ENCODE measurements at regions not wholly inside any gene's neighbourhood (a gene's known extent, or its start where the extent isn't known, plus 50 kb on each side); places are given as distances from the start of the nearest gene placed in this dataset.
A peak's percentile ranks its signal among the peaks of the same experiment; 100 is the strongest.
"Not testable (repeated sequence)": the region's sequence is repeated elsewhere in the genome, so short reads cannot be mapped to it uniquely, and the experiment has no call there.

DNA sequence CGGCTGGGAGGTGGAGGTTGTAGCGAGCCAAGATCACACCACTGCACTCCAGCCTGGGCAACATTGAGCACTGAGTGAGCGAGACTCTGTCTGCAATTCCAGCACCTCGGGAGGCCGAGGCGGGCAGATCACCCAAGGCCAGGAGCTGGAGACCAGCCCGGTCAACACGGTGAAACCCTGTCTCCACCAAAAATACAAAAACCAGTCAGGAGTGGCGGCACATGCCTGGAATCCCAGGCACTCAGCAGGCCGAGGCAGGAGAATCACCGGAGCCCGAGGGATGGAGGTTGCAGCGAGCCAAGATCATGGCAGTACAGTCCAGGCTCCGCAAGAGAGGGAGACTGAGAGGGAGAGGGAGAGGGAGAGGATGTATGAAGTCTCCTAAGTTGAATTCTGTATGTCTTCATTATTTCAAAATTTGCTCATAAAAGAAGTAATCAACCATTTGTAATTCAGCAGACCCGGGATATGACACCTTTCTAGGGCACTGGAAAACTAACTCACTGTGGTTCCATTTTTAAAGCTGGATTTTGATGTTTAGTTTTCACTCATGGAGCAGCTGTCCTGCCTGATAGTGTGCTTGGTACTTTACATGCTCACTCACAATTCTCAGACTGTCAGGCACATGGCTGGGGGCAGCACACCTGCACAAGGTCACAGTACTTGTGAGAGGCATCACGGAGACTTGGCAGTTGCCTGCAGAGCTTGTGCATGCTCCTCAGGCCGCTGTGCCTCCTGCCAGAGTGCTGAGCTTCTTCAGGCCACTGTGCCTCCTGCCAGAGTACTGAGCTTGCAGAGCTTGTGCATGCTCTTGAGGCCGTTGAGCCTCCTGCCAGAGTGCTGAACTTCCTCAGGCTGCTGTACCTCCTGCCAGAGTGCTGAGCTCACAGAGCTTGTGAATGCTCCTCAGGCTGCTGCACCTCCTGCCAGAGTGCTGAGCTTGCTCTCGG, 106.2 kb downstream of the ERMARD start:
- DNase-seq, result no peak

- DNase-seq, result not testable (repeated sequence)
These were observed 105.3 kb downstream of the ERMARD start for GRCh38 chr6:169856442-169857342.

GRCh38 chr6:169854813-169855212, 103.4 kb downstream of the ERMARD start:
- no peak for DNase-seq

DNA sequence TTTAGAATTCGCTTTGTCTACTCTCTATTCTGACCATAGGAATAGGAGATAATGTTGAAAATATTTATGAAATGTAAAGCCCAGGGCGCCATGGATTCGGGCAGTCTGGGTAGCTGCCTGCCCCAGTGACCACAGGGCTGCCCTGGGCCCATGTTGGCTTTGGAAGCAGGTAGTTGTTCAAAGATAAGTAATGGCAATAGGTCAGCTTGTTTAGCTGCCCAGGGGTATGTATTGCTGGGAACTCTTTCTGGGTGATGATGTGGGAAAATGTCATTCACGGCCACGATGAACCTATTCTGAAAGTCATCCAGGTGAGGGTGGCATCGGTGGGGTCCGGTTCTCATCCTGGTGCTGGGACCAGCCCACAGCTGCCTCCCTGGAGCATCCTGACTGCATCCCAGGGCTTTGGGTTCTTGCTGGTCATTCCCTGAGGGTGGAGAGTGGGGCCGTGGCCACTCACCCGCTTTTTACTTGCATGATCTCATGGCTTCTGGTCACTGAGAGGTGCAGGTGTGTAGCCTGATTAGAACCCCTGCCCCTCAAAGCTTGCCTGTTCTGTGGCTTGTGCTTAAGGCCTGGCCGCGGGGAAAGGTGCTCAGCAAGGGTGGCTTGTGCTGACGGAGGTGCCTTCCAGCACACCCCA, 102.8 kb downstream of the ERMARD start:
- no peak for DNase-seq

GRCh38 chr6:169853196-169854082, 102.0 kb downstream of the ERMARD start:
- peak in 7 of 56 donors; percentile 13 to 37 (median 27) for DNase-seq

DNA sequence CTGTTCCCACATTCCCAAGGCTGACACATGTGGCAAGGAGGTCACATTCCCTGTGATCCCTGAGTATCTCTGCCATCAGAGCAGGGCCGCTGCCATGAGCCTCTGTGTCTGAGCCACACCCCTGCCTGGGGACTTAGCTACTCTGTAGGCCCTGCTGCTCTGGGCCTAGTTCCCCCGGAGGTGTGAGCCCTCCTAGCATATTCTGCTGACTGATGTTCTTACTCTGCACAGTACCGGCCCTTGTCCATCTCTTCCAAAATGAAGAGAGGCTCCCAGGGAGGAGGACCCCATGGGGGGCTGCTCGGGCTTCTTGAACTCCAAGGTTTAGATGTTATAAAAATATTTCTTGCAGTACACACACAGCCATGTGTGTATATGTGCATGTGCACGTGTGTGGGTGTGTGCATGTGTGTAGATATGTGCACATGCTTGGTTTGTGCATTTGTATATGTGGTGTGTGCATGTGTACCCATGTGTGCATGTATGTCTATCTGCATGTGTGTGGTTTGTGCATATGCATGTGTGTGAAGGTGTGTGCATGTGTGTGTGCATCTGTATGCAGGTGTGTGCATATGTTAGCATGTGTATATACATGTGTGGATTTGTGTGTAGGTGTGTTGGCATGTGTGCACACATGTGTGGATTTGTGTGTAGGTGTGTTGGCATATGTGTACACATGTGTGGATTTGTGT, 101.2 kb downstream of the ERMARD start:
- DNase-seq, result no peak

- DNase-seq, result no peak
These were observed 100.5 kb downstream of the ERMARD start for GRCh38 chr6:169851641-169852503.

- DNase-seq, result no peak
These were observed 99.3 kb downstream of the ERMARD start for GRCh38 chr6:169850746-169851145.

DNA sequence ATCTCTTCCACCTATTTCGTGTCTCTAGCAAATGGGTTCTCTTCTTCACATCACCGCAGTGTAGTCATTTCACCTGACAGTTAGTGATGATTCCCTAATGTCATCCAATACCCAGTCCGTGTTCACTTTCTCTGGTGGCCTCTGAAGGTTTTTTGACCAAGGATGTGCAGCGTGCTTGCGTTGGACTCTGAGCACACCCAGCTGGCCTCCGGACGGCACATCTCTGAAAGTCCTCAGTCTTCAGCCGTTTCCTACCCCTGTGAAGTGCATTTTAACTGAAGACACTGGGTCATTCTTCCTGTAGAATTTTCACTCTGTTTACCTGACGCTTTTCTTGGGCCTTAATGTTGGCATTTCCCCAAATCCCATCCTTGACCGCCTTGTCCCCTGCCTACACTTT, 98.7 kb downstream of the ERMARD start:
- DNase-seq, result no peak

DNA sequence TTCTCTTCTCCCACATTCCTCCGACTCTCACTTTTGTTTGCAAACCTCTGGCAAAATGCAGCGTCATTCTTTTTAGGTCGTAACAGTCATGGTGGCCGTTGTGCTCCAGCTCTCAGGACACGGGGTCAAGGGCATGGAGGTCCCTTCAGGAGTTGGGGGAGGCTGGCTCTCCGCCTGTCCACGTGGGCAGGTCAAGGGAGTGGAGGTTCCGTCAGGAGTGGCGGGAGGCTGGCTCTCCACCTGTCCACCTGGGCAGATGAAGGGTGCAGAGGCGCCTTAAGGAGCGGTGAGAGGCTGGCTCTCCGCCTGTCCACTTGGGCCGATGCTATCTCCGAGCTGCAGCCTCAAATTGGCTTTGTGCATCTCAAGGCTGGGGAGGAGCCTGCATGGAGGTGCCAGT, 98.0 kb downstream of the ERMARD start:
- no peak for DNase-seq

GRCh38 chr6:169848946-169849345, 97.5 kb downstream of the ERMARD start:
- DNase-seq, result no peak

DNA sequence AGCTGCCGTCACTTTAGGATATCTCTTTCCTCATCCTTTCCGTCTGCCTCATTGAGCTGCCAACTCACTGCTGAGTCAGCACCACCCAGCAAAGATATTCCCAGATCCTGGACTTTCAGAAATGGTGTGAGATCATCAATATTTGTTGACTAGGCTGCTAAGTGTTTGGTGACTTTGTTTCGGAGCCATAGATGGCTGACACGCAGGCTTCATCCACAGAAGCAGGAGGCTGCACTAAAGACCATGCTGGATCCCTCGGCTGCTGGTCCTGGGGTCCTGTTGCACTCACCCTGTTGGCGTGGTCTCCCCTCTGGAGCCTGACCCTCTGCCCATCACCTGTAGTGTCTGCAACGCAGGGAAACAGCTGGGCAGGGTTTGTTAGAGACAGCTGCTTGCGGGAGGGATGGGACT, 96.5 kb downstream of the ERMARD start:
- DNase-seq, result no peak

DNA sequence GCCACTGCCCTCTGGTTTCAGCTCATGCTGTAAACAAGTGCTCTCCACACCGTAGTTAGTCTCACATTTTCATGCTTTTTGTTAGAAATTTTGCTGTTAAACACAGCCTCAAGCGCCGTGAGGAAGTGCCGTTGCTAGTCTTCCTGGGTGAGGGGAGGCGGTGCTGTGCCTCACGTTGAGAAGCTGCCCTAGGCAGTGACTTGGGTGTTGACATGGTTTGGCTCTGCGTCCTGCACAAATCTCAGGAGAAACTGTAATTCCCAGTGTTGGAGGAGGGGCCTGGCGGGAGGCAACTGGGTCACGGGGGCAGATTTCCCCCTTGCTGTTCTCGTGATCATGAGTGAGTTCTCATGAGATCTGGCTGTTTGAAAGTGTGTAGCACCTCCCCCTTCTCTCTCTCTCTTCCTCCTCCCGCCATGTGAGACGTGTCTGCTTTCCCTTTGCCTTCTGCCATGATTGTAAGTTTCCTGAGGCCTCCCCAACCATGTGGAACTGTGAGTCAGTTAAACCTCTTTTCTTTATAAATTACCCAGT, 95.8 kb downstream of the ERMARD start:
- no peak for DNase-seq

DNA sequence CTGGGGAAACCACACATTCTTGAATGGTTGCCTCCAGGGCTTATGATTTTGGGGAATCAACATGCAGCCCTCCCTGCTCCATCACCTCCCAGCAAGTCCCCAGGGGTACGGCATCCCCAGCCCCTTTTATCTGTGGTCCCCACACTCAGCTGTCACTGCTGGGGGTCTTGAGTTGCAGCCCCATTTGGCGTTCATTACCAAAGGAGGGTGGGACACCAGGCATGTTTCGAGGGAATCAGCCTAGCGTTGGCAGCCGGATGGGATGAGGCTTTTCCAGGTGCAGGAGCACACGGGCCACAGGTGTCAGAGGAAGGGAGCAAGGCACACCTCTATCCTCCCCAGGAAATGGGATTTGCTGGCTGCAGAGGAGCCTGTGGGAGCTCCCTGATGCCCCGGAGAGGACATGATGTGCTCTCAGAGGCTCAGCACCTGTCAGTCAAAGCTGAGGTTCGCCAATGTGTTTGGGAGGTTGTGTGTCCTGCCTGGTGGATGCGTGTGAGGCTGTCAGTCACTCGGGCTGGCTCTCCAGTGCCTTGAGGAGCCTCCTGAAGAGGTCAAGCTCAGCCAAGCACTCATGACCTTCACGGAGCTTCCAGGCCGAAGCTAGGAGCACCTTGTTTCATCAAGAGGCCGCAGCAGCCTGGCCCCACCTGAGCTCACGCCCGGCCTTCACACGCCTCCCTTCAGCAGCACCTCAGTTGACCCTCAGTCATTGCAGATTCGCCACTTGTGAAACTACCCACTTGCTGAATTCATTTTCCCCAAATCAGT, 95.0 kb downstream of the ERMARD start:
- no peak for DNase-seq

DNA sequence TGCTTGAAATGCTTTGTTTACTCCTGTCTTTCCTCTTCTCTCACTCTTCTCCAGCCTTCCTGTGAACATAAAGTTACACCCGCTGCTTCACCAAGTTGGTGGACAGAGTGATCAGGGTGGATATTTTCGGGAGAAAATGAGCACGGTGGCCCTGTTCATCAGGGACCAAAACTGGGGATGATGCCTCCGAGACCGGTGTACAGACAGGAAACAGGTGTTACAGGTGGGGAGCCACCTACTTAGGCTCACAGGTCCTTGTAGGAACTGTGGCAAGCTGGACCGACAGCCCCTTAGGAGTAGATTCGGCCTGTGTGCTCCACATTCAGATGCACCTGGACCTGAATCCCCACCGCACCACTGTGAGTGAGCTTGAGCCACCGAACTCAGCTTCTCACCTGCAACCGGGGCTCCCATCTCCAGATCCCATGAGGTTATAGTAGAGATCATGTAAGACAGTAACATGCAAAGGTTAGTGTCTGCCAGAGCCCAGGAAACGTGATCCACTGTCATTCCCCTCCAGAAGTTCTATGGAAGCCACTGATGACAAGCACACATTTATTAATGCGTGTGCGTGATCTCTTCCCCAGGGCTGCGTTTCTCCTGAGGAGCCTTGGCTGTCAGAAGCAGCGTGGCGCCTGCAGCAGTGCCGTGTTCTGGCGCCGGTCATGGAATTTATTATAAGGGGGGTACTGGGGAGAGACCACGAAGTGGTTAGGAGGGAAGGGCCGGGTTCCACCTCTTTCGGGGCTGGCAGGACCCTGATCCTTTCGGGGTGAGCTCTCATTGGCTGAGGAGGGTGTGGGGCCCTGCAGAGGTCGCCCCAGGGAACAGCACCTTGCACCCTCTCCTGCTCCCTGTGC, 94.2 kb downstream of the ERMARD start:
- DNase-seq, result no peak

DNA sequence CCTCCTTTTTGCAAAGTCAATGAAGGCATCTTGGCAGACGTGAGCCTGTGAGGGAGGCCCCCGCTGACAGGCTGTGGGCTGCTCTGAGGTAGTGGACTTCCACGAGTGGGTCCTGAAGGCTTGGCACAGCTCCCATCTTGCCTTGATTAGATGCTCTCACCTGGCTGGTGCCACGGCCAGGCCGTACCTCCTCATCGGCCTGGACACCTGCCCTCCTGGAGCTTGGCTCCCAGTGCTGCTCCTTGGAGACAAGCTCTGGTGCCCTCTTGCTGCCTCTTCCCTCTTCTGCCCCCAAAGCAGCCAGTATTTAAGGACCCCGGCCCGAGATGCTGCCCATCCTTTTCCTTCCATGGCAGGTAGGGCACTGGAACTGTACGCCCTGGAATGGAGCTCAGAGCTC, 93.5 kb downstream of the ERMARD start:
- no peak for DNase-seq

- DNase-seq, result no peak
These were observed 92.6 kb downstream of the ERMARD start for GRCh38 chr6:169843991-169844390.
